Caco-2 (cell line): ENCODE measurements at regions not wholly inside any gene's neighbourhood (a gene's known extent, or its start where the extent isn't known, plus 50 kb on each side); places are given as distances from the start of the nearest gene placed in this dataset.

ENCODE experiments used
- BruUV-seq: library from RNA; stranded (reverse); fragments of 400-500 nt; replicated peaks from 2 replicates; lab custom pipeline; 2021; lab: Mats Ljungman, UMichigan
- CTCF ChIA-PET: fragments of 300-600 bp; sonication (Branson Sonifier 250); formaldehyde crosslinking; loops from one replicate; lab custom pipeline; 2022; ENCODE audit warnings: antibody characterized with exemption; lab: Charles Lee
- POLR2A ChIA-PET: fragments of 300-600 bp; sonication (Branson Sonifier 250); formaldehyde crosslinking; loops from one replicate; lab custom pipeline; 2022; ENCODE audit warnings: antibody characterized with exemption; lab: Charles Lee
- DNase-seq, 2 experiments: peaks; one replicate each; pipeline versions ENCODE4 v3.0.0 to v3.0.0-alpha.2; 2020 to 2022
- H3K27me3 ChIP-seq: replicated peaks from 2 replicates; pipeline ENCODE4 v1.6.0; 2011; ENCODE audit warnings: low read length; ENCODE audit not compliant: control insufficient read depth, insufficient read depth
- H3K36me3 ChIP-seq: 2 replicates; pipeline ENCODE4 v1.5.1; 2011; ENCODE audit warnings: low read length; ENCODE audit not compliant: control insufficient read depth, insufficient read depth
- H3K4me1 ChIP-seq: fragments of 250-450 bp; sonication (Bioruptor Pico); 2 replicates; pipeline ENCODE4 v1.5.1; 2020; ENCODE audit warnings: mild to moderate bottlenecking
- H3K4me3 ChIP-seq: 2 replicates; pipeline ENCODE4 v1.5.1; 2011; ENCODE audit warnings: low read depth, mild to moderate bottlenecking, control low read depth, low read length
- H3K9me3 ChIP-seq: fragments of 250-450 bp; sonication (Bioruptor Pico); 2 replicates; pipeline ENCODE4 v1.5.1; 2020; ENCODE audit warnings: mild to moderate bottlenecking, moderate library complexity
- H3K27ac Mint-ChIP-seq: one replicate; pipeline ENCODE4 v1.8.0; 2022; ENCODE audit warnings: mixed read lengths; ENCODE audit not compliant: unreplicated experiment
- H3K27me3 Mint-ChIP-seq: one replicate; pipeline ENCODE4 v1.8.0; 2022; ENCODE audit warnings: mixed read lengths; ENCODE audit not compliant: insufficient read depth, unreplicated experiment
- H3K36me3 Mint-ChIP-seq: one replicate; pipeline ENCODE4 v1.8.0; 2022; ENCODE audit warnings: mild to moderate bottlenecking, mixed read lengths; ENCODE audit not compliant: insufficient read depth, unreplicated experiment
- H3K4me1 Mint-ChIP-seq: one replicate; pipeline ENCODE4 v1.8.0; 2022; ENCODE audit warnings: low read depth, mixed read lengths; ENCODE audit not compliant: unreplicated experiment
- H3K4me3 Mint-ChIP-seq: one replicate; pipeline ENCODE4 v1.8.0; 2022; ENCODE audit warnings: mild to moderate bottlenecking, moderate library complexity, mixed read lengths; ENCODE audit not compliant: unreplicated experiment
- H3K9me3 Mint-ChIP-seq: one replicate; pipeline ENCODE4 v1.8.0; 2022; ENCODE audit warnings: mixed read lengths; ENCODE audit not compliant: unreplicated experiment
- intact Hi-C: fragments of 100-400 bp; cut with micrococcal nuclease; formaldehyde crosslinking; loops from one replicate; pipeline ENCODE4 v1.10.0; 2022; ENCODE audit not compliant: unreplicated experiment
- TF ChIP-seq, protein P1 (sequence below), 2 experiments: fragments of 200-600 bp in 1 of 2; IDR thresholded peaks; 1 replicate in 1 of 2; 2 replicates in 1 of 2; pipeline versions ENCODE4 v1.5.1 to v1.8.0; 2011 to 2022; ENCODE audit warnings: antibody characterized with exemption in 1 of 2, control low read depth in 1 of 2, inconsistent platforms in 1 of 2, low read depth in 1 of 2, low read length in 1 of 2, mild to moderate bottlenecking in 1 of 2, moderate library complexity in 1 of 2; ENCODE audit not compliant: insufficient read depth in 1 of 2, severe bottlenecking in 1 of 2, unreplicated experiment in 1 of 2

DNA sequence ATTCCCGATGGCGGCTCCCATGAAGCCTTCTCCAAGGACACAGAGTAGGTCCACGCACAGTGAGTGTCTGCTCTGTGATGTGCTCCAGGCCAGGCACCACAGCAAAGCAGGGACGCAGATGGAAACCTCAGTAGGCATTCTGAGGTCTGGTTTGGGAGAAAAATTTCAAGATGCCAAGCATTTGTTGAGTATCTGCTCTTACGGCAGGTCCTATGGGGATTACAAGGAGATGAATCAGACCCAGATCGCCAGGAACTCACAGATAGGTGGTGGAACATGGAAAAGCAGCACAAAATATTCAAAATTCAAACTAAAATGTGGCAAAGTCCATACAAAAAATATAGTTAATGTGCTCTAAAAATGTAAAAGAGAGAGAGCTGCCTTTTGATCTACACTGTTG is 684.9 kb upstream of the TMEM132C start:
- ChIA-PET POLR2A (no interaction called here), CTCF (no interaction called here)
- no peak for DNase-seq
- TF ChIP-seq, protein P1, sequence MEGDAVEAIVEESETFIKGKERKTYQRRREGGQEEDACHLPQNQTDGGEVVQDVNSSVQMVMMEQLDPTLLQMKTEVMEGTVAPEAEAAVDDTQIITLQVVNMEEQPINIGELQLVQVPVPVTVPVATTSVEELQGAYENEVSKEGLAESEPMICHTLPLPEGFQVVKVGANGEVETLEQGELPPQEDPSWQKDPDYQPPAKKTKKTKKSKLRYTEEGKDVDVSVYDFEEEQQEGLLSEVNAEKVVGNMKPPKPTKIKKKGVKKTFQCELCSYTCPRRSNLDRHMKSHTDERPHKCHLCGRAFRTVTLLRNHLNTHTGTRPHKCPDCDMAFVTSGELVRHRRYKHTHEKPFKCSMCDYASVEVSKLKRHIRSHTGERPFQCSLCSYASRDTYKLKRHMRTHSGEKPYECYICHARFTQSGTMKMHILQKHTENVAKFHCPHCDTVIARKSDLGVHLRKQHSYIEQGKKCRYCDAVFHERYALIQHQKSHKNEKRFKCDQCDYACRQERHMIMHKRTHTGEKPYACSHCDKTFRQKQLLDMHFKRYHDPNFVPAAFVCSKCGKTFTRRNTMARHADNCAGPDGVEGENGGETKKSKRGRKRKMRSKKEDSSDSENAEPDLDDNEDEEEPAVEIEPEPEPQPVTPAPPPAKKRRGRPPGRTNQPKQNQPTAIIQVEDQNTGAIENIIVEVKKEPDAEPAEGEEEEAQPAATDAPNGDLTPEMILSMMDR (IDR thresholded peaks at IDR 0.05; ENCODE audit: insufficient read depth in 1 of 2, low read depth in 1 of 2, low read length in 1 of 2, severe bottlenecking in 1 of 2, unreplicated experiment in 1 of 2), result no peak
- Histone ChIP-seq H3K4me3 (no peak overlapping the region), H3K27me3 (no peaks in the 10 kb centered on the region), H3K36me3 (no peaks in the 10 kb centered on the region), H3K9me3 (no peaks in the 10 kb centered on the region), H3K4me1 (no peaks in the 10 kb centered on the region)
- Mint-ChIP-seq H3K27ac (no peak overlapping the region), H3K4me3 (no peak overlapping the region), H3K9me3 (no peaks in the 10 kb centered on the region), H3K36me3 (no peaks in the 10 kb centered on the region), H3K4me1 (no peaks in the 10 kb centered on the region), H3K27me3 (no peaks in the 10 kb centered on the region)
- intact Hi-C loops, result no loop called here
- no TSS peak for BruUV-seq

DNA sequence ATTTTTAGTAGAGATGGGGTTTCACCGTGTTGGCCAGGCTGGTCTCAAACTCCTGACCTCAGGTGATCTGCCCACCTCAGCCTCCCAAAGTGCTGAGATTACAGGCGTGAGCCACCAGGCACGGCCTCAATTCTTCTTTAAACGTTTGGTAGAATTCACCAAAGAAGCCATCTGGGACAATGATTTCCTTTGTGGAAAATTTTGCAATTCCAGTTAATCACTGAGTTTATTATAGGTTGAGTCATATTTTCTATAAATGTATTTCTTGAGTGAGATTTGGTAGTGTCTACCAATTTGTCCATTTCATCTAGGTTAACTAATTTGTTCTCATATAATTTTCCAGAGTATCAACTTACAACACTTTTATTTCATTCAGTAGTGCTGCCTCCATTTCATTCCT is 683.9 kb upstream of the TMEM132C start:
- ChIA-PET POLR2A (no interaction called here), CTCF (no interaction called here)
- H3K27me3 ChIP-seq, result no peaks in the 10 kb centered on the region
- Mint-ChIP-seq H3K4me1 (no peaks in the 10 kb centered on the region), H3K4me3 (no peak overlapping the region), H3K9me3 (no peaks in the 10 kb centered on the region), H3K36me3 (no peaks in the 10 kb centered on the region), H3K27ac (no peak overlapping the region), H3K27me3 (no peaks in the 10 kb centered on the region)
- no peaks in the 10 kb centered on the region for H3K36me3 ChIP-seq
- no peaks in the 10 kb centered on the region for H3K4me1 ChIP-seq
- intact Hi-C loops, result no loop called here
- BruUV-seq, result no TSS peak
- H3K4me3 ChIP-seq, result no peak overlapping the region
- H3K9me3 ChIP-seq, result no peaks in the 10 kb centered on the region
- DNase-seq, result no peak
- TF ChIP-seq, protein P1 (IDR thresholded peaks at IDR 0.05; ENCODE audit: insufficient read depth in 1 of 2, low read depth in 1 of 2, low read length in 1 of 2, severe bottlenecking in 1 of 2, unreplicated experiment in 1 of 2), result no peak

DNA sequence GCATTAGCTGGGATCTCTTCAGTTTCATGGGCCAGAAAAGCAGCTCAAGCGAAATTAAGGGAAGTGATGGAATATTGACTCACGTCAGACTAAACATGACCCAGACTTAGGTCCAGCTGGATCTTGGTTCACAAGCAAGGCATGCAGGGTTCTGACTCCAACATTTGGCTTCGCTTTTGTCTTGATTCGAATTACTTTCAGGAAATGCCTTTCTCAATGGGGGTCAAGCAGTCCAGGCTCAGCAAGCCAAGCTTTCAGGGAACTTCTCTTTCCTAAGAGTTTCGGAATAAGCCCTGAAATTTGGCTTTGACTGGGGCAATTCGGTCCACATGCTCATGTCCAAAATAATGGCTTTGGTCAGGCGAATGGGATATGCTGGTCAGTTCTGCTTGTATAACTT is 678.7 kb upstream of the TMEM132C start:
- Histone ChIP-seq H3K36me3 (no peaks in the 10 kb centered on the region), H3K9me3 (no peaks in the 10 kb centered on the region), H3K27me3 (no peaks in the 10 kb centered on the region), H3K4me1 (no peaks in the 10 kb centered on the region), H3K4me3 (no peak overlapping the region)
- POLR2A ChIA-PET, result no interaction called here
- intact Hi-C loops, result no loop called here
- Mint-ChIP-seq H3K4me1 (no peaks in the 10 kb centered on the region), H3K27me3 (no peaks in the 10 kb centered on the region), H3K9me3 (peaks cover 9% of the 10 kb centered on the region), H3K36me3 (no peaks in the 10 kb centered on the region), H3K27ac (no peak overlapping the region), H3K4me3 (no peak overlapping the region)
- CTCF ChIA-PET, result no interaction called here
- no TSS peak for BruUV-seq
- TF ChIP-seq, protein P1 (IDR thresholded peaks at IDR 0.05; ENCODE audit: insufficient read depth in 1 of 2, low read depth in 1 of 2, low read length in 1 of 2, severe bottlenecking in 1 of 2, unreplicated experiment in 1 of 2), result no peak
- no peak for DNase-seq
